Lung (tissue), 11 donors: ENCODE measurements at regions not wholly inside any gene's neighbourhood (a gene's known extent, or its start where the extent isn't known, plus 50 kb on each side); places are given as distances from the start of the nearest gene placed in this dataset.

Source experiments
- ATAC-seq: fragments of 200-7000 bp; cut with Tn5 transposase; one replicate; pipeline ENCODE4 v1.9.1; 2020; ENCODE audit warnings: moderate number of reproducible peaks; ENCODE audit not compliant: insufficient read depth, low FRiP score
- DNase-seq, 3 donors: peaks; one replicate each; pipeline ENCODE4 v3.0.0-alpha.2; 2013 to 2017
- H3K27ac ChIP-seq, 2 donors: one replicate each; pipeline ENCODE4 v1.5.1; 2013; ENCODE audit warnings: mild to moderate bottlenecking in 2 of 2, moderate library complexity in 2 of 2, control low read depth in 1 of 2, inconsistent platforms in 1 of 2, low read depth in 1 of 2, low read length in 1 of 2
- H3K27me3 ChIP-seq, 3 donors: one replicate each; pipeline ENCODE4 v1.5.1; 2013; ENCODE audit warnings: low read length in 2 of 3; ENCODE audit not compliant: control insufficient read depth in 3 of 3, insufficient read depth in 3 of 3
- H3K36me3 ChIP-seq, 4 donors: one replicate each; pipeline ENCODE4 v1.5.1; 2013; ENCODE audit warnings: low read length in 4 of 4, mild to moderate bottlenecking in 1 of 4, moderate library complexity in 1 of 4; ENCODE audit not compliant: control insufficient read depth in 4 of 4, insufficient read depth in 4 of 4
- H3K4me1 ChIP-seq, 5 donors: one replicate each; pipeline ENCODE4 v1.5.1; 2013; ENCODE audit warnings: low read length in 5 of 5, mild to moderate bottlenecking in 2 of 5, moderate library complexity in 1 of 5; ENCODE audit not compliant: control insufficient read depth in 5 of 5, insufficient read depth in 5 of 5
- H3K4me3 ChIP-seq: one replicate; pipeline ENCODE4 v1.5.1; 2013; ENCODE audit warnings: mild to moderate bottlenecking, control low read depth, moderate library complexity
- H3K9ac ChIP-seq, 2 donors: one replicate each; pipeline ENCODE4 v1.5.1; 2013; ENCODE audit warnings: low read length in 2 of 2, control low read depth in 1 of 2; ENCODE audit not compliant: insufficient read depth in 1 of 2
- H3K9me3 ChIP-seq, 4 donors: one replicate each; pipeline ENCODE4 v1.5.1; 2013; ENCODE audit warnings: low read length in 3 of 4, mild to moderate bottlenecking in 1 of 4, moderate library complexity in 1 of 4; ENCODE audit not compliant: control insufficient read depth in 4 of 4, insufficient read depth in 3 of 4
- WGBS, 2 donors: extraction: QIAGEN DNeasy Blood & Tissue Kit; methylation state at CpG; one replicate each; pipeline ENCODE4 v1.1.7; 2013; 5-methylcytosine and 5-hydroxymethylcytosine counted together
- TF ChIP-seq, protein P1 (sequence below): IDR thresholded peaks from 2 replicates; pipeline ENCODE4 v1.5.1; 2012; ENCODE audit warnings: mild to moderate bottlenecking; ENCODE audit errors: control extremely low read depth, extremely low read depth
- donor health status: control.
- donor health status: control.
- donor health status: Bipolar disorder and iron deficiency.
- donor health status: healthy.
- donor health status: DM: yes; HTN: yes; CAD: no.

DNA sequence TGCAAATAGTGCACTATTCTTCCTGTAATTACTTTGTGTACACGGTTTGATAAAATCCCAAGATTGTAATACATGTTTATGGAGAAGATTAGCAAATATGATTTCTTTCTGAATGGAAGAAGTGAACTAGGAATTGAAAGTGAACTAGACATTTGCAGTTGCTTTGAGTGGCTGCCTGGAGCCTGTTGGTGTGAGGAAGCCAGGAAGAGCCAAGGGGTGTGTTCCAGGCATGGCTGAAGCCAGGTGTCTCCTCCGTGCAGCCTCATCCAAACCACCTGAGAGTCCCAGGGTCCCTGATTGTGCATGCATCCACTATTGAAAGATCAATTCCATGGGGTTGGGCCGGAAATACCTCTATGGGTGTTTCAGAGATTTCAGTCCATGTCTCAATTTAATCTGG lies 253.1 kb upstream of the SHH start:
- Histone ChIP-seq H3K4me1 (peaks cover 0 to 2% (median 0%) of the 10 kb centered on the region in 5 donors), H3K36me3 (no peaks in the 10 kb centered on the region), H3K27me3 (no peaks in the 10 kb centered on the region), H3K9me3 (peaks cover 0 to 6% (median 1%) of the 10 kb centered on the region in 4 donors), H3K4me3 (no peak overlapping the region), H3K27ac (no peak overlapping the region), H3K9ac (no peak overlapping the region)
- DNase-seq, result no peak
- no peak for ATAC-seq
- 55 to 70% methylated on average over 3 of the region's 3 CpGs for WGBS, 2 donors
- TF ChIP-seq, protein P1, sequence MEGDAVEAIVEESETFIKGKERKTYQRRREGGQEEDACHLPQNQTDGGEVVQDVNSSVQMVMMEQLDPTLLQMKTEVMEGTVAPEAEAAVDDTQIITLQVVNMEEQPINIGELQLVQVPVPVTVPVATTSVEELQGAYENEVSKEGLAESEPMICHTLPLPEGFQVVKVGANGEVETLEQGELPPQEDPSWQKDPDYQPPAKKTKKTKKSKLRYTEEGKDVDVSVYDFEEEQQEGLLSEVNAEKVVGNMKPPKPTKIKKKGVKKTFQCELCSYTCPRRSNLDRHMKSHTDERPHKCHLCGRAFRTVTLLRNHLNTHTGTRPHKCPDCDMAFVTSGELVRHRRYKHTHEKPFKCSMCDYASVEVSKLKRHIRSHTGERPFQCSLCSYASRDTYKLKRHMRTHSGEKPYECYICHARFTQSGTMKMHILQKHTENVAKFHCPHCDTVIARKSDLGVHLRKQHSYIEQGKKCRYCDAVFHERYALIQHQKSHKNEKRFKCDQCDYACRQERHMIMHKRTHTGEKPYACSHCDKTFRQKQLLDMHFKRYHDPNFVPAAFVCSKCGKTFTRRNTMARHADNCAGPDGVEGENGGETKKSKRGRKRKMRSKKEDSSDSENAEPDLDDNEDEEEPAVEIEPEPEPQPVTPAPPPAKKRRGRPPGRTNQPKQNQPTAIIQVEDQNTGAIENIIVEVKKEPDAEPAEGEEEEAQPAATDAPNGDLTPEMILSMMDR, result no peak

DNA sequence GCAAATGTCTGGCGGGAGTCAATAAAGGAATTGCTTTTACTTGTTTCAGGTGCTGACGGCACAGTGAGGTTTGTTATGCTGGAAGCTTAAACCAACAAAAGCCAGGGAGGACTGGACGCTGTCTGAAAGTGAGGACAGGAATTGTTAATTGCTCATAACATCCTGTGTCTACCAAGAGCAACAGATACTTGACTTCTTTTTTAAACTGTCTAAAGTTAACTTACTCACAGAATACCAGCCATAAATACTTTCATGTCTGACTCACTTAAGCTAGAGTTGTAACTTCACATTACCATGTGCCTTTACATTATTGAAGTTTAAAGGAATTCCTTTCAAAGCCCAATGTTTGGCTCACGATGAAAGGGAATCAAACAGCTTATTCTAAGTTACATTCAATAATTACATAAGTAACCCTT lies 252.7 kb upstream of the SHH start:
- ATAC-seq (no peak), DNase-seq (peak in 2 of 3 donors; percentile 44 to 76)
- no peaks in the 10 kb centered on the region for H3K36me3 ChIP-seq
- no peak overlapping the region for H3K9ac ChIP-seq
- no peak overlapping the region for H3K27ac ChIP-seq
- peaks cover 0 to 5% (median 1%) of the 10 kb centered on the region in 4 donors for H3K9me3 ChIP-seq
- 20 to 34% methylated on average over 4 of the region's 4 CpGs for WGBS, 2 donors
- peaks cover 0 to 2% (median 0%) of the 10 kb centered on the region in 5 donors for H3K4me1 ChIP-seq
- TF ChIP-seq, protein P1, result no peak
- no peak overlapping the region for H3K4me3 ChIP-seq
- H3K27me3 ChIP-seq, result no peaks in the 10 kb centered on the region

DNA sequence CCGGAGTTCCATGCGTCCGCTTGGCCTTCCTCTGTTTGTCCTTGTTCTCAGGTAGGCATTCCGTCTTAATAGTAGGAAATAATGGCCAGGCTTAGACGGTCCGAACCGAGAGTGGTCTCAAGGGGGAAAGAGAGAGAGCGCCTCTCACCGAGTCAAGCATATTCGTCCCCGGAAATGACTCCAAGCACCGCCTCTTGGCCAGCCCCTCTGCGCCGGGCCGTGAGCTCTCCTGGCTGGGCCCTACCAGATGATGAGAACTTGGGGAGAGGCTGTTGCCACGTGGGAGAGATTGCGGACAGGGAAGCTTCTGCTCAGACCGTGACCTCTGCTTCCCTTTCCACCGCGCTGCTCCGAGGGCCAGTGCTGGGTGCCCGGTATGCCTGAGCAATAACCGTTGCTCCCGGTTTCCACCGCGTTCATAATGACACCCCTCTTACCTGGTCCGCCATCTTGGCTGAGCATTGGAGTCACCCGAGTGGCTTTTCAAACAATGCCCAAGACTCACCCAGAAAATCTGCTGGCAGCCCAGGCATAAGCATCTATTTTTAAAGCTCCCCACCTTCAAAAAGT lies 251.1 kb upstream of the SHH start:
- WGBS, 2 donors, result 92 to 94% methylated on average over 28 of the region's 28 CpGs
- ATAC-seq, result no peak
- TF ChIP-seq, protein P1, result no peak

DNA sequence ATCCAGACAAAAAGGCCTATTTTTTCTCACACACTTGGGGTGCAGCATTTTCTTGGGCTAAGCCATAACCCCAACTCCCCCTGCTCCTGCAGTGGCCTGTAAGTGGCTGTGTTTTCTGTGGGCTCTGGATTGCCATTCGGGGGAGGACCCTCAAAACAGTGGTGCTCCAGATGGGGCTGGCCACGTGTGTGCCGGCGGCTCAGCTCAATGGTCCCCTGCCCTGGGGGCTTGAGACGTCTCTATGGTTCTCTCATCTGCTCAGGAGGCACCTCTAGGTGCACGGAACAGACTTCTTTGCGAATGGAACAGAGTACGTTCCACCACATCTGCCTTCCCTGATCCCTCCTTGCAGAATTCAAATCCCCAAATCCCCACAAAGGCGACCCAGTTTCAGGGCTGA lies 250.0 kb upstream of the SHH start:
- no peak for DNase-seq
- H3K36me3 ChIP-seq, result no peaks in the 10 kb centered on the region
- no peak overlapping the region for H3K9ac ChIP-seq
- peaks cover 0 to 6% (median 1%) of the 10 kb centered on the region in 4 donors for H3K9me3 ChIP-seq
- H3K4me3 ChIP-seq, result no peak overlapping the region
- no peaks in the 10 kb centered on the region for H3K27me3 ChIP-seq
- WGBS, 2 donors, result 93 to 94% methylated on average over 9 of the region's 9 CpGs
- no peak overlapping the region for H3K27ac ChIP-seq
- TF ChIP-seq, protein P1, result no peak
- H3K4me1 ChIP-seq, result peaks cover 0 to 2% (median 0%) of the 10 kb centered on the region in 5 donors
- no peak for ATAC-seq

More for the DNA sequence above, 251.1 kb upstream of the SHH start:
- Histone ChIP-seq H3K27me3 (no peaks in the 10 kb centered on the region), H3K9ac (no peak overlapping the region), H3K4me1 (peaks cover 0 to 2% (median 0%) of the 10 kb centered on the region in 5 donors), H3K9me3 (peaks cover 0 to 6% (median 1%) of the 10 kb centered on the region in 4 donors), H3K27ac (no peak overlapping the region), H3K4me3 (no peak overlapping the region), H3K36me3 (no peaks in the 10 kb centered on the region)
- no peak for DNase-seq
